ENCODE measurements at regions not wholly inside any gene's neighbourhood (a gene's known extent, or its start where the extent isn't known, plus 50 kb on each side); places are given as distances from the start of the nearest gene placed in this dataset.
A peak's percentile ranks its signal among the peaks of the same experiment; 100 is the strongest.

GRCh38 chr18:39072970-39073369, 1507.4 kb upstream of the CELF4 start:
- no peak for DNase-seq

DNA sequence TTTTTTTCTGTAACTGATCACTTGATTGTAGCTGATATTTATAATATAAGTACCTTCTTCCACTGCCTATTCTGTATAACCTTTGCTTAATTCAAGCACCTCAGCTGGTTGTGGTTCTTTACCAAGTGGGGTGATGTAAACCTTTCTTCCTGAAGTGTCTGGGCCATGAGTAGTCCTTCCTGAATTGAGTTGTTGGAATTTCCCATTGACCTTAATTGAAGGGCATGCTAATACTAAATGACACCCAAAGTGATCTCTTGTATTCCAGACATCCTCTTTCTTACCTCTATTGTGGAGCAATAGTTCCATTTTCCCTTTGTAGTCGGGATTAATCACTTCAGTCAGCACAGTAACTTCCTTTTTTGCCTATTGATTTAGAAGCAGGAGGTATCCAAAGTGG, 1496.8 kb upstream of the CELF4 start:
- no peak for DNase-seq

DNA sequence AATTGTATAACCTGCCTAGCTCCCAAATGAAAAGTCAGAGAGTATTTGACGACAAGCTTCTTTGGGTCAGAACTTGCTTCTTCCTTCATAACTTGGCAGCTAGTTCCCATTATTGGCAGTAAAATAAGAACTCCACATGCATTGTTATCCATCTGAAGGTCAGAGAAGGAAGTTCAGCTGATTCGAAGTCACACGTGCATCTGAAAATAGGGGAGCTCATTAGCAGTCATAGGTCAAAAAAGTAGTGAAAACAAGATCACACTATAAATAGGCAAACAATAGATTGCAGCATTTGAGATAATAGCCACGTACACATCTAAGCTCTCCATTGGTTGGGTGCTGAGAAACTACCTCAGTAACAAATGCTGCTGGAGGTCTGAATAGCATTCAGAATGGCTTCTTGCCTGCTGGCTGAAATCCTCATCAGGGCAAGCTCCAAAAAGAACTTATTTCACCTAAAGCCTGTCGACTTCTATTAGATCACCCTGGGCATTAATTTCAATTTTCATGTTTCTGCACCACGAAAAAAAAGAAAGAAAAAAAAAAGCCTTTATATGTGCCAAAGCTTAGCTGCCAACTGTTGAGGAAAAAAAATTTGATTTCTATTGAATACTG, 1492.9 kb upstream of the CELF4 start:
- DNase-seq: no peak

GRCh38 chr18:39057423-39058064, 1491.9 kb upstream of the CELF4 start:
- DNase-seq: no peak

GRCh38 chr18:39053571-39053970, 1488.0 kb upstream of the CELF4 start:
- DNase-seq: peak; percentile 90

- DNase-seq: no peak
These were observed 1485.4 kb upstream of the CELF4 start for GRCh38 chr18:39051013-39051412.

- DNase-seq: no peak
These were observed 1474.2 kb upstream of the CELF4 start for GRCh38 chr18:39039813-39040212.

DNA sequence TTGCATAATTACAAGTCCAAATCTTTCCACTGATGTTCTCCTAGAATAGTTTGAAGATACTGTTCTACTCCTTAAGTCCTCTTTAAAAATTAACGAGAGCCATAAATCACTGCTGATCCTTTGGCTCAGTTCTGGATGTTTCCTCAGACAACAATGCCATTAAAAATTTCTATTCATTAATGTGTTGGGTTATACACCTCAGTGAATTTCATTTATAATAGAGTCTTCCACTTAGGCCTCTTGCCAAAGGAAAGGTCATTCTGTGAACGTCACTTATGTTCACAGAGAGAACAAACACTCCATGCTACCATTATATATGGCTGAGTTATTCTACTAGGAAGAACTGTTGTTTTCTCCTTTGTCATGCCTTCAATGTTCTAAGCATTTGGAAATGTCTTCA, 1472.3 kb upstream of the CELF4 start:
- peak; percentile 46 for DNase-seq

- DNase-seq: no peak
These were observed 1467.7 kb upstream of the CELF4 start for GRCh38 chr18:39033312-39033711.

DNA sequence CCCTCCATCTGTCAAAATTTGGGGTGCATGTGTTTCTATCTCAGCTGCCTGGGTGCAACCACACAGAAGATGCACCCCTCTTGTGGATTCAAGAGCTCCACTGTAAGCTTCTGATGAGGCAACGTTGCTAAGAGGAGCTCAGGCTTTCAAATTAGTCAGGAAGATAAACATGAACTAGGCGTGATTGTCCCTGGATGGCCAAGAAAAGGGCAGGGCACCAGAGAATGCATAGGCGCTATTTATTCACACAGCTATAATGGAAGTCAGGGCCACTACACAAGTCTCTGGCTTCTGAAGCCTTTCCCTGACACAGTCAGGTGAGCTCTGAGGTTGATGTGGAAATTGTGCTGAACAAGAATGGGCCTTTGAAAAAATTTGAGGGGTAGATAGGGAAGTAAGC, 1466.0 kb upstream of the CELF4 start:
- DNase-seq: no peak

DNA sequence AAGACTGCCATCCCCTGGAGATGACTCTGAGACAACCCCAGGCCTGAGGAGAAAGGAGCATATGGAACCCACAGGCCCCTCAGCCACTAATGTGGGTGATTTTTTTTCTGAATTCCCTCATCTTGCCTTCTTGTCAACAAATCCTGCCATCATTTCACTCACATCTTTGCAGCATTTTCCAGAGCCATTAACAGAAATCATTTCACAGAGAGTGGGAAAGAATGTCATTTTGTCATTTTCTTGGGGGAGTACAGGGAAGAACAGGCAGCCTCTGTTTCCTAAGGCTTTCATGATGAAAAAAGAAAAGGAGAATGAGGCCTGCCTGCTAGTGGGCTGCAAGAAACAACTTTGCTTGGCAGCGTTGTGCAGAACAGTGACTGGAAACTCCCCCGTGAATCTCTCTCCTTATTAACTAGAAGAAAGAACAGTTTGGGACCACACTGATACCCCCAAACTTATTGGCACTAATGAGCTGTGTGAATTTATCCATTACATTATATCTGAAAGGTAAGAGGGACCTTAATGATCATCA, 1464.6 kb upstream of the CELF4 start:
- DNase-seq: no peak

DNA sequence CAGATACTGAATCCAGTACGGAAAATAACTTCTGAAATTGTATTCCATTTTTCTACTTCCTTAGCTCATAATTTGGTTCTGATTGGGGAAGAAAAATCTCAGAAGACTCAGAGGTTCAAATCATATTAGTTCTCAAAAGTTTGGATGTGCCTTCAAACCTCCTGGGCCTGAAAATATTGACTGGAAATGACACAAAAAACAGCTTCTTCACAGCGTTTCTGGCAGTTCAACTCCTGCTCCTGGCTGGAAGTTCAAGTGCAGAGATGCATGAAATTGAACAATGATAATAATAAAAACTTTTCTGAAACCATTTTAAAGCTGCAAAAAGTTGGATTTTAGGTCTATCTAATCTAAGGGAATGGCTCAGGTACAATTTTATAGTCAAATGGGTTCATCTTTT, 1459.9 kb upstream of the CELF4 start:
- no peak for DNase-seq

DNA sequence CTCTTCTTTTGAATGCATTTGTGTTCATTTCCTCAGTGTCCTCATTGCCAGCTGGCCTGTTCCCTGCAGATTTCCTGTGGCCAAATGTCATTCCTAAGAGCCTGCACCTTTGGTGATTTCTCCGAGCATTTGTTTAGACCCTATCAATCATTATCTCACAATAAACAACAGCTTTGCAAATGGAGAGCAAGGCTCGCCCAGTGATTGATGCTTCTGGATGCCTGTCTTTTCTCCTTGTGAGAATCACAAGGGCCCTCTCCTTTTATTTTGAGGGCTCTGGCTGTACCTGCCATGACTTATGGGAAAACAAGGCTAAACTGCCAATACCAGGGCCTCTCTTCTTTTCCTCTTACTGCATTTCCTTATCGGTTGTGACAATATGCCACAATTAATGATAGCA, 1454.4 kb upstream of the CELF4 start:
- no peak for DNase-seq

DNA sequence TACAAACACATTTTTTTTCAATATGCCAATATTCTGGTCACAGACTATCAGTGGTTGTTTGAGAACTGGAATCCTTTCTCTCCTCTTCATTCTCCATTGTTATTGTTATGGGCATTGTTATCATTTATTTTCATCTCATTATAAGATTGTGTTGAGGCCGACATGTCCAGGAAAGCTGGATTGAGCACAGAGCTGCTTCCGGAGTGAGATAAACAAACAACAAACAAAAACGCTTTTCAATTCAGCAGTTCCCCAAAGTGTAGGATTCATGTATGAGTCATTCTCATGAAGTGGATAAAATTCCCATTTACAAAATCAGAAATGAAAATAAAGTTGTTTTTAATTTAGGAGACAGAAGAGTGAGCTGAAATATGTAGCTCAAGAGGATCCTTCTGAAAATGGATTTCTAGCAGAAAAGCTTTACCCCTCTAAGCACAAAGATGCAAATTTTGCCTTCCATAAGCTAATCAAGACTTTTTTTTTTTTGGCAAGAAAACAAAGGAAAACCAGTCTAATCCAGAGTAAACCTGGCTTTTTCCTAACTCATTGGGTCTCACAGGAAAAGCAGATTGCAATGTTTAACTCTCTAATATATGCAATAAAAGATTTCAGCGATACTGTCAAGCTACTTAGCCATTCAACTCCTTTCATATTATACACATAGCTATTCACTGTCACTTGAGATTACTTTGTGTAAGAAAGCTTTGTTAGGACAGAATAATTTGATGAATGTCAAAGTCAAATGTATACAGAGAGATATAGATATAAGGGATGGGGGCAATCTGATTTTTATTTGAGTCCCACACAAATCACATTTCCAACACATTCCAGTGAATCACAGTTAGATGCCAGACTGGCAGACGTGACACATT, 1441.7 kb upstream of the CELF4 start:
- DNase-seq: no peak

- DNase-seq: no peak
These were observed 1430.5 kb upstream of the CELF4 start for GRCh38 chr18:38996056-38996455.

- DNase-seq: no peak
These were observed 1427.7 kb upstream of the CELF4 start for GRCh38 chr18:38993342-38993741.

DNA sequence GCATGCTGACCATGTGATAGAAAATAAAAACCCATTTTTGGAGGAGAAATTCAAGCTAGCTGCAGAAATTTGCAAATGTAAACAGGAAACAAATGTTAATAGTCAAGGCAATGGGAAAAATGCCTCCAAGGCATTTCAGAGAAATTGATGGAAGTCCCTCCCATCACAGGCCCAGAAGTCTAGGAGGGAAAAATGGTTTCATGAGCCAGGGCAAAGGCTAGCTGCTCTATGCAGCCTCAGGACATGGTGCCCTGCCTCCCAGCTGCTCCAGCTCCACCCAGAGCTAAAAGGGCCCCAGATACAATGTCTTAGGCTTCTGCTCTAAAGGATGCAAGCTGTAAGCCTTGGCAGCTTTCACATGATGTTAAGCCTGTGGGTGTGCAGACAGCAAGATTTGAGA, 1419.4 kb upstream of the CELF4 start:
- no peak for DNase-seq

GRCh38 chr18:38982072-38982471, 1416.5 kb upstream of the CELF4 start:
- DNase-seq: no peak

GRCh38 chr18:38981389-38981788, 1415.8 kb upstream of the CELF4 start:
- no peak for DNase-seq

DNA sequence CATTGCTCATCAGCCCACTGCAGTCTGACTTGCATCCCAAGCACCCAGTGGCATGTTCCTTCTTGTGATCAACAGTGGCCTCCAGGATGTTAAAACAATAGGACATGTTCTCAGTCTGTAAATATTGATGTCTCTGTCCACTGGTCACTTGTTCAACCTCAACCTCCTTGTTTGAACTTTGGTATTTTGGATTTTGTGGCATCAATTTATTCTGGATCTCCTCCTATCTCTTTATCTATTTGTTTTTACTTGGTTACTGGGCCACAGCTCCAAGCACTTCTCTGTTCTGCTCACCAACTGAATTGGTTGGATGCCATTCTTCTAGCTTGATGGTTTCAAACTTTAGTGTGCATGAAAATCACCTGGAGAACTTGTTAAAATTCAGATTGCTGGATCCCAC, 1414.8 kb upstream of the CELF4 start:
- DNase-seq: no peak

GRCh38 chr18:38972571-38972970, 1407.0 kb upstream of the CELF4 start:
- no peak for DNase-seq

DNA sequence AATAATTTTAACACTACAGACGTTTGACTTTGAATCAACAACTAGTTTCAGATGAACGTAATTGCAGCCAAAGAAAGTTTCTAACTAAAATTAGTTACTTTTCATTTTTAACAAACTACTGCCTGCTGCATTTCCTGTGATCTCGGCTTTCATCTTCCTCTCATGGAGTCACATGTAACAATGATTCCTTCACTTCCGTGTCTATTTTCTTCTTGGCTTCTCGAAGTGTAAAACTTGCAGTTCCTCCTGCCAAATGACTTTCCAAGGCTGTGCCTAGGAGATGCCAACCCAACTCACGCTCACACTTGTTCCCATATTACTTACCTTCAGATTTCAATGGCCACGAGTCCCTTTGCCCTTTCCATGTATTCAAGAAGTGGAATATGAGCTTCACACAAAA, 1406.3 kb upstream of the CELF4 start:
- no peak for DNase-seq

- DNase-seq: no peak
These were observed 1401.2 kb upstream of the CELF4 start for GRCh38 chr18:38966841-38967240.

All from NCI-H1105 treated with DMSO at 0.1 percent for 48 hours (cell line).